ENCODE measurements at regions not wholly inside any gene's neighbourhood (a gene's known extent, or its start where the extent isn't known, plus 50 kb on each side); places are given as distances from the start of the nearest gene placed in this dataset.

DNA sequence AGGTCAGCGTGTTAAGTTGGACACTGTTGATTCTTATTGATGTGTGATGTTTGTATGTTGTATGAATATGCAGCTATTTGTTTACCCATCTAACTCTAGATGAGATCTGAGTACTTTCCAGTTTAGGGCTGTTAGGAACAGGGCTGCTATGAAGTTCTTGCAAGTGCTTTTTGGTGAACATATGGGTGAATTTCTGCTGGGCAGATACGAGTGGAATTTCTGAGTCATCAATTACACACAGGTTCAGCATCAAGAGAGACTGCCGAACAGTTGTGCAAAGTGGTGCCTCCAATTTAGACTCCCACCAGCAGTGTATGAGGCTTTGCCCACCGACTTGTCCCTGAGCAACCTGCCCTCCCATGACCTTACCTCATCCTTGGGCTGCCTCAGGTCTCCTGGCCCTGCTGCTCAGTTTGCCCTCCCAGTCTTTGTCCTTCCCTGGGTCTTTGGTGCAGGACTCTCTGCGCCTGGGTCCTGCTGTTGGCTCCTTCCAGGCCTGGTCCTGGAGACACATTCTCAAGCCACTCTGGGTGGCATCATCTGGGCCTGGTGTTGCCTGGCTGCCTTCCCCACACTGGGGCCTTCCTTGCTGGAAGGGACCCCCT is 343.6 kb downstream of the PTPRU start:
- H3K4me3 ChIP-seq (ENCODE audit: low read depth, low read length): no peak overlapping the region
- peak; percentile 78 for DNase-seq (ENCODE audit: low read depth)
- in situ Hi-C loops (cut with HindIII; ENCODE audit: low sequenced_read_pairs): no loop called here
- TF ChIP-seq, protein P1, sequence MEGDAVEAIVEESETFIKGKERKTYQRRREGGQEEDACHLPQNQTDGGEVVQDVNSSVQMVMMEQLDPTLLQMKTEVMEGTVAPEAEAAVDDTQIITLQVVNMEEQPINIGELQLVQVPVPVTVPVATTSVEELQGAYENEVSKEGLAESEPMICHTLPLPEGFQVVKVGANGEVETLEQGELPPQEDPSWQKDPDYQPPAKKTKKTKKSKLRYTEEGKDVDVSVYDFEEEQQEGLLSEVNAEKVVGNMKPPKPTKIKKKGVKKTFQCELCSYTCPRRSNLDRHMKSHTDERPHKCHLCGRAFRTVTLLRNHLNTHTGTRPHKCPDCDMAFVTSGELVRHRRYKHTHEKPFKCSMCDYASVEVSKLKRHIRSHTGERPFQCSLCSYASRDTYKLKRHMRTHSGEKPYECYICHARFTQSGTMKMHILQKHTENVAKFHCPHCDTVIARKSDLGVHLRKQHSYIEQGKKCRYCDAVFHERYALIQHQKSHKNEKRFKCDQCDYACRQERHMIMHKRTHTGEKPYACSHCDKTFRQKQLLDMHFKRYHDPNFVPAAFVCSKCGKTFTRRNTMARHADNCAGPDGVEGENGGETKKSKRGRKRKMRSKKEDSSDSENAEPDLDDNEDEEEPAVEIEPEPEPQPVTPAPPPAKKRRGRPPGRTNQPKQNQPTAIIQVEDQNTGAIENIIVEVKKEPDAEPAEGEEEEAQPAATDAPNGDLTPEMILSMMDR (IDR thresholded peaks at IDR 0.05; ENCODE audit: low read depth, low read length, missing control alignments): no peak

DNA sequence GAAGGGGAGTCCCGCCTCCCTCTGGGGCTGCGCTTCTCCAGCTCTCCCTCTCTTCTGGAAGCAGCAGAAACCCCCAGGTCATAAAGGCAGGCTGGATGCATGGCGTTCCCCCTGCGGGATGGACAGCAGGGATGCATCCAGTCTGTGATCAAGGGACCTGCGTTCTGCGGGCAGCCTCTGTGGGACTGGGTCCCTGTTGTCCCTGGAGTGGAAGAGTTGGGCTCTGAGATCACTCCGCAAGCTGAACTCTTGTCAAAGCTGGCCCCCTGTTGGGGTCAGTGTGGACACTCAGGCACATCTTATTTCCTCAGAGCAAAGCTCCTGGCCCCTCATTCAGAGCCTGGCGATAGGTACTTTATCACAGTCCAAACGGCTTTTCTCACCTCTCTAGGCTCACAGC is 341.2 kb downstream of the PTPRU start:
- in situ Hi-C loops (cut with HindIII; ENCODE audit: low sequenced_read_pairs): no loop called here

DNA sequence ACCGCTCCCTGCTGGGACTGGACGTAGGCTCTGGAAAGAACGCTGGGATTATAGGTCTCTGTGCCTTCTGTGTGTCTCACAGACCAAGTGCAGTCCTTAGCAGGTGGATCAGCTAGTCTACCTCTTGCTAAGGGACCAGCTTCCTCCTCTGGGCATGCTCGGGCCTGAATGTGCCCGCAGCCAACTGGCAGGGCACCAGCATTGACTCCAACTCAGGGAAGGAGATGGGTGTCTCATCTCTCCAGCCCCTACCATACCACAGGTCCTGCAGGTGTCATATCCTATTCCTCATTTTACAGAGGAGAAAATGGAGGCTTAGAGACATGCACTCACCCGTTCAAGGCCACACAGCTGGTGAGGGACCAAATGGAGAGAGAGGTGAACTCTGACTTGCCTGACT is 340.2 kb downstream of the PTPRU start:
- DNase-seq (ENCODE audit: low read depth): no peak
- TF ChIP-seq, protein P1 (IDR thresholded peaks at IDR 0.05; ENCODE audit: low read depth, low read length, missing control alignments): no peak
- in situ Hi-C loops (cut with HindIII; ENCODE audit: low sequenced_read_pairs): no loop called here
- H3K4me3 ChIP-seq (ENCODE audit: low read depth, low read length): no peak overlapping the region

More for the DNA sequence above, 341.2 kb downstream of the PTPRU start:
- TF ChIP-seq, protein P1 (IDR thresholded peaks at IDR 0.05; ENCODE audit: low read depth, low read length, missing control alignments): no peak
- H3K4me3 ChIP-seq (ENCODE audit: low read depth, low read length): no peak overlapping the region
- DNase-seq (ENCODE audit: low read depth): no peak

DNA sequence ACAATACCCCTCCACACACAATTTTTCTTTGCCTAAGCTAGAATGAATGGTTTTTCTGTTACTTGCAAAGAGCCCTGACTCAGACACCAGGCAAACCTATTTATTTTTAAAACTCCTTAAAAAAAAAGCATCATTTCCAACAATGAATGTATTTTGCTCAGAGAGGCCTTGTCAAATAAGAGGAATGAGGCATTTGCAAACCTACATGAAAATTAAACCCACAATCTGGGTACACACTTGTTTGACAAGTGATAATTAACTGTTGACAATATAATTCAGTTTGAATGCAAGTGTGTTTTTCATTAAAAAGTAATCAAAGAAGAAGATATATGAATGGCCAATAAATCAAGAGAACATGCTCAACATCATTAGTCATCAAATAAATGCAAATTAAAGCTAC is 339.5 kb downstream of the PTPRU start:
- in situ Hi-C loops (cut with HindIII; ENCODE audit: low sequenced_read_pairs): no loop called here
- TF ChIP-seq, protein P1 (IDR thresholded peaks at IDR 0.05; ENCODE audit: low read depth, low read length, missing control alignments): no peak
- DNase-seq (ENCODE audit: low read depth): no peak
- no peak overlapping the region for H3K4me3 ChIP-seq (ENCODE audit: low read depth, low read length)

GRCh38 chr1:29575277-29575676 is 339.0 kb downstream of the PTPRU start:
- TF ChIP-seq, protein P1 (IDR thresholded peaks at IDR 0.05; ENCODE audit: low read depth, low read length, missing control alignments): no peak
- H3K4me3 ChIP-seq (ENCODE audit: low read depth, low read length): no peak overlapping the region
- DNase-seq (ENCODE audit: low read depth): no peak
- in situ Hi-C loops (cut with HindIII; ENCODE audit: low sequenced_read_pairs): no loop called here

GRCh38 chr1:29574871-29575270 is 338.5 kb downstream of the PTPRU start:
- H3K4me3 ChIP-seq (ENCODE audit: low read depth, low read length): no peak overlapping the region
- DNase-seq (ENCODE audit: low read depth): no peak
- TF ChIP-seq, protein P1 (IDR thresholded peaks at IDR 0.05; ENCODE audit: low read depth, low read length, missing control alignments): no peak
- in situ Hi-C loops (cut with HindIII; ENCODE audit: low sequenced_read_pairs): no loop called here
